Stimulated activated CD8-positive, alpha-beta memory T cell treated with anti-CD3 and anti-CD28 coated beads, Interleukin-15, amount 100 ng/mL, for 48 hours (primary cell): ENCODE measurements at regions not wholly inside any gene's neighbourhood (a gene's known extent, or its start where the extent isn't known, plus 50 kb on each side); places are given as distances from the start of the nearest gene placed in this dataset.
"Not testable (repeated sequence)": the region's sequence is repeated elsewhere in the genome, so short reads cannot be mapped to it uniquely, and the experiment has no call there.

ENCODE experiments used
- DNase-seq, 2 donors: peaks; one replicate each; pipeline ENCODE4 v3.0.0-alpha.2; 2020; ENCODE audit warnings: low read depth in 2 of 2

DNA sequence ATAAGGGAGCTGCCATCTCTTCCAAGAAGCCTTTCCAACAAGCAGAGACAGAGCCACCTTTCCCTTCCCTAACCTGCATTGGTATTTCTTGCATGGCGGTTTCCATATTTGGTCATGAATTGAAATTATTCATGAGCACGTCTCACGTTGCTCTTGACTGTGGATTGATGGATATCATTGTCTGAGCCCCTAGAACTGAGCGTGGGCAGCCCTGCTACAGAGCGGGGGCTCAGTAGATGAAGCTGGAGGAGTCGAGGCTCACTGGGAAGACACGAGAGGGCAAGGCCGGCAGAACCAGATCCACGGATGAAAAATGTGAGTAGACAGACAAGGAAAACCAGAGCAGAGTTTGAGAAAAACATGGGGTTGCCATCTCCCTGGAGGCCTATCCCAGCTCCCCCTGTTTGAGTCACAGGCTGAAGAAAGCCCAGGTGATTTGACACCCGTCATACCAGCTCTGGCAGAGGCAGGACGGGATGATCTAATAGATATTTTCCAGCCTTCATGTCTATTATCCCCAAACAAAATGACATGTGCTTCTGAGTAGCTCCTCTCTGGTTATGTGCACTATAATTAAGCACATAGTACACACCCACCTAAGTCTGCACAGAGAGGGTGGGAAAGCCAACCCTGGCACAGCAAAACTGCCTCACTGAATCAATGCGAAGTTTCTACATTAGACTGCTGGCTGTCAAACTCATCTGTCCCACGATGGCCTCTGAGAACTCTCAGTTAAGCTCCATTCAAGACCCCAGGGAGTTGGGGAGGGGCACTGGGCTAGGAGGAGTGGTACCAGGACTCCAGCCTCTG, 363.5 kb upstream of the KLHL29 start:
- no peak for DNase-seq

- DNase-seq = no peak
Observed at GRCh38 chr2:23023722-23024121, 361.3 kb upstream of the KLHL29 start.

DNA sequence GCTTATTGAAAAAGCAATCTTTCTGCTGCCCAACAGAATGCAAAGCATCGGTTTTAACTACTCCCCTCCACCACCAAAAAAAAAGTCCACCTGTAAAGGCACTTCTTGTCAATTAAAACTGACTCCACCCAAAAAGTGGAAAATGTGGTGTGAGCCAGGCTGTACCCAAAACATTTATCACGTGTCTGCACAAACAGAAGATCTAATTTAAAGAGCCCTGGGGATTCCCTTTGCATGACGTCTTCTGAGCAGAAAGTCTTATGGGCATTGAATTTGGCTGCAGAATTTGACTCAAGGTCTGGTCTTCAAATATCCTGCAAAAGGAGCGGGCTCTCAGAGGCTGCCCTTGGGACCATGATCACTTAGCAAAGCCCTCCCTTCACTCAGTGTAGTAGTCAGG, 358.3 kb upstream of the KLHL29 start:
- no peak for DNase-seq

- no peak for DNase-seq
Observed at GRCh38 chr2:23027396-23027795, 357.6 kb upstream of the KLHL29 start.

GRCh38 chr2:23028106-23028505, 356.9 kb upstream of the KLHL29 start:
- no peak for DNase-seq

GRCh38 chr2:23029111-23029510, 355.9 kb upstream of the KLHL29 start:
- no peak for DNase-seq

DNA sequence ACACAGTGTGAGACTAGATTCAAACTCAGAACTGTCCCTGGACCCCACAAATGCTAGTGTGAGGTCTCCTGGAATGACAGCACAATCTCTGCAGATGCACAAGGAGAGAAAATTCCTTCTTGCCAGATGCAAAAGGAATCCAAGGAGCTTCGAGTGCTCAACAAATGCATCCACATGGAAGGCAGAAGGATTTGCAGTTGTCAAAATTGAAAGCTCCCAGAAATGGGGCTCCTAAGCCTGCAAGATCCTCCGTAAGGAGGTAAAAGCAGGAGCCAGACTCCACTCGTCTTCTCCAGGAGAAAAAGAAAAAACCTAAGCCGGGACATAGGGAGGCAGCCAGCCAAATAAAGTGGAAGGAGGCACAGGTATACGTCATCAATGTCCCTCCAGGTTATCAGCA, 355.0 kb upstream of the KLHL29 start:
- DNase-seq = no peak

- no peak for DNase-seq
Observed at GRCh38 chr2:23034996-23035395, 350.0 kb upstream of the KLHL29 start.

DNA sequence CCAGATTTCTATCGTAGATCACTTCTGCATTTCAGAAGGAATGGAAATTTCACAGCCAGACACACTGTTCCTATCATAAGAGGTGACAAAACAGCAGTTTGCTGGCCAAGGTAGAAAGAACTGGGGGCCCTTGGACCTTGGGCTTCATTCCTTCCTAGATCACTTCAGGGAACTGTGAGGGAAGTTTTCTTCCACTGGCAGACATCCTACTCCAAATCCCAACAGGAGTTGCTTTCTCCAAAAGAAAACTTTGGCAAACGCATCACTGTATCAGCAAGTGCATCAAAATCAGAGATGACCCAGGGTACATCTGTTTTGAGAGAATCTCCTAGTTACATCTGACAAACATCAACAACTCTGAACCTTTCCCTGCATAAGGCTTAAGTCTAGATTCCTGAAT, 348.4 kb upstream of the KLHL29 start:
- no peak for DNase-seq

DNA sequence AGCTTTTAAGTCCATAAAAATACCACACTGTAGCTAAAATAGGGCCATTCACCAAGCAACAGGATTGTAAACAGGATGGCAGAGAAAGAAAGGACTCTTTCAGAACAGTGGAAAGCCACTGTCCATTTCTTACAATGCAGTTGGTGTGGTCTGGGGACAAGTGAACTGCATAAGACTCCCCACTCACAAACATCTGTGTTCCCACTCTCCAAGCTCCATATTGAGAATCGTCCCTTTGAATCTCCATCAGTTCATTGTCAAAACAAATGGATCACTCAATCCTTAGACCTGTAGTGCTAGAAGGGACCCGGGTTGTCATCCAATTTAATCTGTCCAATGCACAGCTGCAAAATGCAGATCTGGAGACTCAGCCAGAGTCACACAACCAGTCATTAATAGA, 347.4 kb upstream of the KLHL29 start:
- no peak for DNase-seq

GRCh38 chr2:23041443-23041842, 343.5 kb upstream of the KLHL29 start:
- no peak for DNase-seq

- DNase-seq = no peak
Observed at GRCh38 chr2:23042216-23042906, 342.6 kb upstream of the KLHL29 start.

- no peak for DNase-seq
Observed at GRCh38 chr2:23050388-23050787, 334.6 kb upstream of the KLHL29 start.

- no peak for DNase-seq
Observed at GRCh38 chr2:23053601-23054000, 331.4 kb upstream of the KLHL29 start.

GRCh38 chr2:23055251-23055650, 329.7 kb upstream of the KLHL29 start:
- DNase-seq = no peak

- DNase-seq = not testable (repeated sequence)
Observed at GRCh38 chr2:23056846-23057245, 328.1 kb upstream of the KLHL29 start.

GRCh38 chr2:23058435-23058834, 326.5 kb upstream of the KLHL29 start:
- no peak for DNase-seq

DNA sequence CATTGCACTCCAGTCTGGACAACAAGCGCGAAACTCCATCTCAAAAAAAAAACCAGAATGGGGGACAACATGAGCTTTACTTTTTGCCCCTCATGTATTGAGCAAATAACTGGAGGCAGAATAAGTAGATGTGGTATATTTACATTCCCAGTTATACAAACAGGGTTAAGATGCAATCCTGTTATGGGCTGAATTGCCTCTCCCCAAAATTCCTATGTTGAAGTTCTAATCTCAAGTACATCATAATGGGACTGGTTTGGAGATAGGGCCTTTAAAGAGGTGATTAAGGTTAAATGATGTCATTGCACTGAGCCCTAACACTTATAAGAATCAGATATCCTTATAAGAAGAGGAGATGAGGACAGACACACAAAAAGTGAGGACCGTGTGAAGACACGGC, 319.8 kb upstream of the KLHL29 start:
- no peak for DNase-seq

GRCh38 chr2:23065936-23066335, 319.0 kb upstream of the KLHL29 start:
- no peak for DNase-seq

DNA sequence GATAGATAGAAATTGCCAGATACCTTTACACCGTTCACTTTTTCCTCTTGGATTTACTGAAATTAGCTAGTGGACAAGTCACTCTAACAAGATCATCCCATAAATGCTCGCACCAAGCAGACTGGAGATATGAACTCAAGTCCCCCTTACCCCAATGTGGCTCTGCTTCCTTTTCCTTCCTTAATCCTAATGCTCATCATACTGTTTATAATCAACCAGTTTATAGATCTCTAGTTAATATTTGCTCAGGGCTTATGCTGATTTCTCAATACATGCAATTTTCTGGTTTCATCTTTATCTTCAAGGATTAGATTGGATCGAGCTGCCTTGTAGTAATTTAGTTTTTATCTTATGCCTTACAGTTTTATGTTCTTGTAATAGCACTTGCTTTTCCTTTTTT, 318.3 kb upstream of the KLHL29 start:
- DNase-seq = no peak

GRCh38 chr2:23069156-23069555, 315.8 kb upstream of the KLHL29 start:
- DNase-seq = no peak

DNA sequence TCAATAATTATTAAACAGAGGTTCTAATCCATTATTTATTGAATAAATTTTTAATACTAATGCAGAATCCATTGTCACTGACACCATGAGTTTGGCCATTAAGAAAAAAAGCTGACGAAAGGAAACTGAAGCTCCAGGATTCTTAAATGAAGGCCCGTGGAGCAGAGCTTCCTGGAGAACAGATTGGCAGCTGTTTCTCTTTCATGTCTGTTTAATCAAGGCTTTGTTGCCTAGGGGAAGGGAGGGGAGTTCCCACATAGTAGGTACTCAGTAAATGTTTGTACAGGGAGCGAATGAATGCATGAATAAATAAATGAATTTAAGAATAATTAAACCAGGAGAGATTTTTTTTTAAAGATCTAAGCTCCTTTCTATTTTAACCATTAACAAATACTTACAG, 315.1 kb upstream of the KLHL29 start:
- DNase-seq = no peak

GRCh38 chr2:23073056-23073455, 311.9 kb upstream of the KLHL29 start:
- DNase-seq = no peak
